IPS DF 6.9 (cell line): ENCODE measurements at regions not wholly inside any gene's neighbourhood (a gene's known extent, or its start where the extent isn't known, plus 50 kb on each side); places are given as distances from the start of the nearest gene placed in this dataset.

Experiments used
- DNase-seq: peaks from one replicate; pipeline ENCODE4 v3.0.0-alpha.2; 2013; ENCODE audit warnings: low read depth, low spot score
- H3K27ac ChIP-seq: one replicate; pipeline ENCODE4 v1.5.1; 2013; ENCODE audit warnings: low read length, control low read depth
- H3K27me3 ChIP-seq: 2 replicates; pipeline ENCODE4 v1.6.1; 2013; ENCODE audit warnings: mild to moderate bottlenecking, low read length; ENCODE audit not compliant: control insufficient read depth, insufficient read depth
- H3K36me3 ChIP-seq: 2 replicates; pipeline ENCODE4 v1.6.1; 2013; ENCODE audit warnings: low read length; ENCODE audit not compliant: control insufficient read depth, insufficient read depth
- H3K4me1 ChIP-seq: 2 replicates; pipeline ENCODE4 v1.6.1; 2013; ENCODE audit warnings: low read length; ENCODE audit not compliant: control insufficient read depth, insufficient read depth
- H3K4me3 ChIP-seq: 2 replicates; pipeline ENCODE4 v1.5.1; 2013; ENCODE audit warnings: mild to moderate bottlenecking, low read length
- H3K9me3 ChIP-seq: 2 replicates; pipeline ENCODE4 v1.6.1; 2013; ENCODE audit warnings: low read length, inconsistent platforms; ENCODE audit not compliant: control insufficient read depth, insufficient read depth
- WGBS: extraction: QIAGEN DNeasy Blood & Tissue Kit; methylation state at CpG from one replicate; pipeline ENCODE4 v1.1.7; 2013; ENCODE audit warnings: mixed read lengths, missing lambda C conversion rate; ENCODE audit not compliant: insufficient read length, insufficient coverage; 5-methylcytosine and 5-hydroxymethylcytosine counted together

GRCh38 chr6:132107896-132108295, 156.7 kb upstream of the CCN2 start:
- no CpG with 5 or more reads among the region's 2 CpGs for WGBS
- Histone ChIP-seq H3K27ac (no peak overlapping the region), H3K9me3 (no peaks in the 10 kb centered on the region)

DNA sequence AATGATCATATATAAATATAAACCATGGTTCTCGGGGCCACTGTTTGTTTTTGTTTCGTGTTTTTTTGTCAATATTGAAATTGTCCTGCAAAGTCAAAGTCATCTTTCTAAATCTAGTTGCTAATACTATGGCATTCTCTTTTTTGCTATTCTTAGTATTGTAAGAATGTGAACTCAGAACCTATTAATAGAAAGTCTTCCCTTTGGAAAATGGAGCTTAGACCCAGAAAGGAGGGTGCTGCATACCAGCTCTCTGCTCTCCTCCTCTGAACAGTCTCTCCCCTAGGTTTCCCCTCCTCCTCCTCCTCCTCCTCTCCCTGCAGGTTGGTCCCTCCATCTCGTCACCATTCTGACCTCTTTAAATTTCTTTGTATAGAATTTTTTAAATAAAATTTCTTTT, 150.4 kb upstream of the CCN2 start:
- no peaks in the 10 kb centered on the region for H3K9me3 ChIP-seq
- no peak overlapping the region for H3K27ac ChIP-seq
- no peaks in the 10 kb centered on the region for H3K4me1 ChIP-seq
- DNase-seq, result no peak
- WGBS, result no CpG with 5 or more reads among the region's 3 CpGs
- H3K27me3 ChIP-seq, result no peaks in the 10 kb centered on the region
- no peak overlapping the region for H3K4me3 ChIP-seq
- H3K36me3 ChIP-seq, result no peaks in the 10 kb centered on the region

More at GRCh38 chr6:132107896-132108295, 156.7 kb upstream of the CCN2 start:
- no peak overlapping the region for H3K4me3 ChIP-seq
- H3K27me3 ChIP-seq, result no peaks in the 10 kb centered on the region
- no peaks in the 10 kb centered on the region for H3K4me1 ChIP-seq
- H3K36me3 ChIP-seq, result no peaks in the 10 kb centered on the region
- no peak for DNase-seq

DNA sequence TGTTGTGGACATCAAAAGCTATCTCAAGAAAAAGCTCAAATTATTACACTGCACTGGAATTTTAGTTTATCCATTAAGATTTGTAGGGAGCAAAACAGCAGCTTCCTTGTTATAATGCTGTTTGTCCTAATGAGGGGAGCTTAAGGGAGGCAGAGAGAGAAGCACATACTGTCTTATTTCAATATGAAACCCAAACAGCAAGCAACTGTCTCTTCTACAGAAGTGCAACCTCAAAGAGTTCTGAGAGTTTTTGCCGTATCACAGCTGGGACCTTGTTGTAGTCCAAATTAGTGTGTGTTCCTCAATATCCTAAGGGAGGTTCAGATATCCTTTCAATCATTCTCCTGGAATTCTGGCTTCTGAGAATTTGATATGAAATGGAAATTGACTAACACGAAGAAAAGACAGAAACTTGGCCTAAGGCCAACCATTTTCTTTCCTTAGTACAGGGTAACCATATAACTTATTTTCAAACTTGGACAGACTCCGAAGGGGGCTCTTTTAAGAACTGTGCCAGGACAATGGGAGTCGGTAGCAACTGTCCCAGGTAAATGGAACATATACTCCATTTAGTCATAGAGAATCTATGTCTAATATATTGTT, 149.3 kb upstream of the CCN2 start:
- no CpG with 5 or more reads among the region's 4 CpGs for WGBS
- no peak for DNase-seq
- H3K4me1 ChIP-seq, result no peaks in the 10 kb centered on the region
- H3K27ac ChIP-seq, result no peak overlapping the region
- H3K9me3 ChIP-seq, result no peaks in the 10 kb centered on the region
- no peaks in the 10 kb centered on the region for H3K36me3 ChIP-seq
- no peaks in the 10 kb centered on the region for H3K27me3 ChIP-seq
- no peak overlapping the region for H3K4me3 ChIP-seq

DNA sequence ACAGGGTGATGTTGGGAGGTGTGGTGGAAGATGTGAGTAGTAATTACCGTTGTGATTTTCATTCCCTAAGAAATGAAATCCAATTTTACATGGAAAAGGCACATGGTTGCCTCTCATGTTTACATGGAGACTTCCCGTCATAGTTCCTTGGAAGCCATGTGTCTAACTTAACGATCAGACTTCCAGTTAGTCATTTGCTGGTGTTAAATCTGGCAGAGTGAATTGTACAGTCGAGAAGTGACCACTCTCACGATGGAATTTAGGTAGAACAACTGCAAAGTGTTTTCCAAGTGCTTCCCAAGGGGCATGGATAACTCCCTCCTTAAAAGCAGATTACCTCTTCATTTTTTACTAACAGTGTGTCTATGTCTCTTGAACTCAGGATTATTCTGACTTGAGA, 145.8 kb upstream of the CCN2 start:
- DNase-seq, result no peak
- Histone ChIP-seq H3K4me1 (no peaks in the 10 kb centered on the region), H3K9me3 (no peaks in the 10 kb centered on the region), H3K36me3 (no peaks in the 10 kb centered on the region), H3K27me3 (no peaks in the 10 kb centered on the region), H3K4me3 (no peak overlapping the region), H3K27ac (no peak overlapping the region)
- WGBS, result no CpG with 5 or more reads among the region's 5 CpGs

- H3K4me1 ChIP-seq, result no peaks in the 10 kb centered on the region
These were observed 145.1 kb upstream of the CCN2 start for GRCh38 chr6:132096245-132096644.

DNA sequence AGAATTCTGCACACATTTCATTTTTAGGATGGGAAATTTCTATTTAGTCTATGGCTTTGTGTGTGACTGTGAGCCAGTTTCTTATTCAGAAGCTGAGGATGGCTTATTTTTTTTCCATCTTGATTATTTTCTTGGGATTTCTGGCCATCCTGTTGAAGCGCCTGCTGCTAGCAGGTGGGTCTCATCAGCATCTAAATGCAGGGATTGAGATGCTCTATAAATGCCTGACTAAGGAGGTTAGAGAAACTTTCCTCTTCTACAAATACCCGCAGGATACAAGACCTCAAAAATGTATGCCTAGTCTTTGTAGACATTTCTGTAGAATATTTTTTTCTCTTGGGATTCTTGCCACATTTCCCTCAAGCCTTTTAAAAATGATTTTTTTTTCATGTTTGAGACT, 138.0 kb upstream of the CCN2 start:
- no peak for DNase-seq
- H3K9me3 ChIP-seq, result no peaks in the 10 kb centered on the region
- no peak overlapping the region for H3K27ac ChIP-seq
- H3K36me3 ChIP-seq, result no peaks in the 10 kb centered on the region
- H3K4me3 ChIP-seq, result no peak overlapping the region
- no CpG with 5 or more reads among the region's 2 CpGs for WGBS
- peaks cover 2% of the 10 kb centered on the region; the same call in 1 of the 2 replicates for H3K4me1 ChIP-seq
- no peaks in the 10 kb centered on the region for H3K27me3 ChIP-seq

More at GRCh38 chr6:132096245-132096644, 145.1 kb upstream of the CCN2 start:
- no peaks in the 10 kb centered on the region for H3K36me3 ChIP-seq
- WGBS, result no CpG with 5 or more reads among the region's 3 CpGs
- H3K9me3 ChIP-seq, result no peaks in the 10 kb centered on the region
- H3K27me3 ChIP-seq, result no peaks in the 10 kb centered on the region
- no peak overlapping the region for H3K27ac ChIP-seq
- no peak for DNase-seq
- H3K4me3 ChIP-seq, result no peak overlapping the region

- WGBS, result no CpG with 5 or more reads among the region's 2 CpGs
These were observed 137.0 kb upstream of the CCN2 start for GRCh38 chr6:132088150-132088549.

GRCh38 chr6:132087391-132087790, 136.2 kb upstream of the CCN2 start:
- peaks cover 2% of the 10 kb centered on the region; the same call in 1 of the 2 replicates for H3K4me1 ChIP-seq
- no peaks in the 10 kb centered on the region for H3K27me3 ChIP-seq
- H3K4me3 ChIP-seq, result no peak overlapping the region
- H3K27ac ChIP-seq, result no peak overlapping the region
- no peaks in the 10 kb centered on the region for H3K9me3 ChIP-seq
- DNase-seq, result no peak
- WGBS, result no CpG with 5 or more reads among the region's 2 CpGs
- no peaks in the 10 kb centered on the region for H3K36me3 ChIP-seq

More at GRCh38 chr6:132088150-132088549, 137.0 kb upstream of the CCN2 start:
- Histone ChIP-seq H3K9me3 (no peaks in the 10 kb centered on the region), H3K36me3 (no peaks in the 10 kb centered on the region), H3K4me3 (no peak overlapping the region), H3K27ac (no peak overlapping the region), H3K4me1 (peaks cover 2% of the 10 kb centered on the region; the same call in 1 of the 2 replicates), H3K27me3 (no peaks in the 10 kb centered on the region)
- DNase-seq, result no peak

- no peak for DNase-seq
- H3K4me1 ChIP-seq, result peaks cover 2% of the 10 kb centered on the region; the same call in 1 of the 2 replicates
- H3K4me3 ChIP-seq, result no peak overlapping the region
- H3K27ac ChIP-seq, result no peak overlapping the region
- no peaks in the 10 kb centered on the region for H3K9me3 ChIP-seq
- H3K27me3 ChIP-seq, result no peaks in the 10 kb centered on the region
- no peaks in the 10 kb centered on the region for H3K36me3 ChIP-seq
- WGBS, result no CpG with 5 or more reads among the region's 5 CpGs
These were observed 134.6 kb upstream of the CCN2 start for GRCh38 chr6:132085731-132086130.

- no CpG with 5 or more reads among the region's 3 CpGs for WGBS
- Histone ChIP-seq H3K36me3 (no peaks in the 10 kb centered on the region), H3K4me3 (no peak overlapping the region), H3K4me1 (peaks cover 2% of the 10 kb centered on the region; the same call in 1 of the 2 replicates), H3K27me3 (no peaks in the 10 kb centered on the region), H3K27ac (no peak overlapping the region), H3K9me3 (no peaks in the 10 kb centered on the region)
- DNase-seq, result no peak
These were observed 133.8 kb upstream of the CCN2 start for GRCh38 chr6:132084811-132085509.
